ENCODE measurements at regions not wholly inside any gene's neighbourhood (a gene's known extent, or its start where the extent isn't known, plus 50 kb on each side); places are given as distances from the start of the nearest gene placed in this dataset.

DNA sequence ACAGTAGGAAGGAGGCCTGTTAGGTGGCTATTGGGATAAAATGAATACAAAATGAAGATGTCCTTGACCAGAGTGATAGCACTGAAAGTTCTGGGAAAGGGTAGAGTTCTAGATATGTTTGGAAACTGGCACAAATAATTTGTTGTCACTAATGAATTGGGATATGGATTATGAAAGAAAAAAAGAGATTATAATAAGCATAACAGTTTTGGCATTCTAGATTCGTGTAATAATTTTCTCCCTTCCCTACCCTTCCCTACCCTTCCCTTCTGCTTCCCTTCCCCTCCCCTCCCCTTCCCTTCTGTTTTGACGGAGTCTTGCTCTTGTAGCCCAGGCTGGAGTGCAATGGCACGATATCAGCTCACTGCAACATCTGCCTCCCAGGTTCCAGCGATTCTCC is 271.0 kb upstream of the PRR20A start:
- TF ChIP-seq POLR2AphosphoS5 (IDR thresholded peaks at IDR 0.05; ENCODE audit: borderline replicate concordance, low read depth, low read length) (no peak), EZH2 (IDR thresholded peaks at IDR 0.05) (no peak), FOXP2 (optimal IDR thresholded peaks at IDR 0.05; ENCODE audit: control extremely low read depth, extremely low read length, insufficient read depth) (no peak)
